ENCODE measurements at regions not wholly inside any gene's neighbourhood (a gene's known extent, or its start where the extent isn't known, plus 50 kb on each side); places are given as distances from the start of the nearest gene placed in this dataset.
"Not testable (repeated sequence)": the region's sequence is repeated elsewhere in the genome, so short reads cannot be mapped to it uniquely, and the experiment has no call there.

DNA sequence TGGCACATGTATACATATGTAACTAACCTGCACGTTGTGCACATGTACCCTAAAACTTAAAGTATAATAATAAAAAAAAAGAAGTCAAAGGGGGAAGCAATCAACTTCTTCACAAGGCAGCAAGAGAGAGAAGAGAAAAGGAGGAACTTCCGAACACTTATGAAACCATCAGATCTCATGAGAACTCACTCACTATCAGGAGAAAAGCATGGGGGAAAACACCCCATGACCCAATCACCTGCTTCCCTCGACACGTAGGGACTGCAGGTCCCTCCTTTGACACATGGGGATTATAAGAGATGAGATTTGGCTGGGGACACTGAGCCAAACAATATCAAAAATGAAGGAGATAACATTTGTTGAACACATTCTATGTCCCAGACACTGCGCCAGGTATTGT, 94.8 kb upstream of the PHACTR1 start:
- intact Hi-C loops (cut with DNase I), result no loop called here
- DNase-seq, result peak in 3 of 42 donors; percentile 5 to 52 (median 40)

DNA sequence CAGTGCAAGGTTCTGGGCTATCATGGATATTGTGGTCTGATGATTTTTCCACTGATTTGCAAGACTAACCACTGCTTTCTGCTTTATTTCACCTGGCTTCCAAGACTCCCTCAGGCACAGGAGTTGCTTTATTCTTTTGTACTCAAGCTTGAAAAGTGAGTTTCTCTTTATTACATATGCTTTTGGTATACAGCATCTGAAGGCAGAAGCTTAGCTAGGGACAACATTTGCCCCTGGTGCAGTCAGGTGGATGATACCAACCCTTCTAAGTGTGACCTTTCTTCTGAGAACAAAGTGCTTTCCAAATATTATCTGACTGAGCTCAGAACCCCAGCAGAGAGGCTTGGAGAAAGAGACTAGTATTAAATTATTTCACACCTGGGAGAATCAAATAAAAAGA, 94.0 kb upstream of the PHACTR1 start:
- DNase-seq, result no peak
- intact Hi-C loops (cut with DNase I), result no loop called here

DNA sequence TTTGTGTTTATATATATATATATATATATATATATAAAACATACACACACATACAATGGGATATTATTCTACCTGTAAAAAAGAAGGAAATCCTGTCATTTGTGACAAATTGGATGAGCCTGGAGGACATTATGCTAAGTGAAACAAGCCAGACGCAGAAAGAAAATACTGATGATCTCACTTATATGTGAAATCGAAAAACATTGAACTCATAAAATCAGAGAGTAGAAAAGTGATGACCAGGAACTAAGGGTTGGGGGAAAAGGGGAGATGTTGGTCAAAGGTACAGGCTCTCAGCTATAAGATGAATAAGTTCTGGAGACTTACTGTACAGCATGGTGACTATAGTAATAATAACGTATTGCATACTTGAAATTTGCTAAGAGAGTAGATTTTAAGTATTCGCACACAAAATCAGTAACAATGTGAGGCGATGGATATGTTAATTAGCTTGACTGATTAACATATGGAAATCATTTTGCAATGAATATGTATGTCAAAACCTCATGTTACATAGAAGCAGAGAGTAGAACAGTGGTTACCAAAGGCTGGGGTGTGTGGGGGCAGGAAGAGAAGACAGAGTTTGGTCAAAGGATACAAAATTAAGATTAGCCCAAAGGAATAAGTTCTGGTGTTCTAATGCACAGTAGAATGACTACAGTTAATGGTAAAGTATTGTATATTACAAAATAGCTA, 92.3 kb upstream of the PHACTR1 start:
- intact Hi-C loops (cut with DNase I), result no loop called here
- no peak for DNase-seq

DNA sequence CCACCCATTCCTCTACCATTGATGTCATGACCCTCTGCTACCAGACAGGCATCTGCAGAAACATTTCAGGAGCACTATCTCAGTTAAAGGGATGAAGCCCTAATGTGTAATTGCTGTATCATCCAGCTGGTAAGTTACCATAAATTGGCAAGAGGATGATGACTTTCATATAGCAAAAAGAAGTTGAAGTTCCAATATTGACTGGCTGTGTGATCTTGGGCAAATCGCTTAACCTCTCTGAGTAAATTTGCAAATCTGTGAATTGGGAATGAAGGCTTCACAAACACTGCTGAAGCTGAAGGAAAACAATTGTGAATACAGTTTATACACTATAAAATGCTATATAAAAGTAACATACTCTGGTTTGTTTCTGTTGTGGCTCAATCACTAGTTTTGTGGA, 89.5 kb upstream of the PHACTR1 start:
- intact Hi-C loops (cut with DNase I), result no loop called here
- no peak for DNase-seq

DNA sequence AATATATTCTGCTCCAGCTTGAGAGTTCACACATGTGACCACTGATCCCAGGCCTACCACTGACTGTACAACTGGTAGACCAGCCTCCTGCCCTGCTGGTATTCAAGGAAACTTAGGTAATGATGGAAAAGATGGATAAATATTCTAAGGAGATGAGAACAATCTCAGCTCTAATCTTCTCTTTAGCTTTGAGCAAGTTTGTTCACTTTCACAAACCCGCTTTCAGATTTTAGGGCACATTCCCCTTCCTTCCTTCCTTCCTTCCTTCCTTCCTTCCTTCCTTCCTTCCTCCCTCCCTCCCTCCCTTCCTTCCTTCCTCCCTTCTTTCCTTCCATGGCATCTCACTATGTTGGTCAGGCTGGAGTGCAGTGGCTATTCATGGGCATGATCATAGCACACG, 88.2 kb upstream of the PHACTR1 start:
- DNase-seq, result no peak
- intact Hi-C loops (cut with DNase I), result no loop called here

DNA sequence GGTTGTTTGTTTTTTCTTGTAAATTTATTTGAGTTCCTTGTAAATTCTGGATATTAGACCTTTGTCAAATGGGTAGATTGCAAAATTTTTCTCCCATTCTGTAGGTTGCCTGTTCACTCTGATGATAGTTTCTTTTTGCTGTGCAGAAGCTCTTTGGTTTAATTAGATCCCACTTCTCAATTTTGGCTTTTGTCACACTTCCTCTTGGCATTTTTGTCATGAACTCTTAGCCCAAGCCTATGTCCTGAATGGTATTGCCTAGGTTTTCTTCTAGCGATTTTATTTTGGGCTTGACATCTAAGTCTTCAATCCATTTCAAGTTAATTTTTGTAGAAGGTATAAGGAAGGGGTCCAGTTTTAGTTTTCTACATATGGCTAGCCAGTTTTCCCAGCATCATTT, 82.8 kb upstream of the PHACTR1 start:
- intact Hi-C loops (cut with DNase I); DNase-seq: not testable (repeated sequence)

DNA sequence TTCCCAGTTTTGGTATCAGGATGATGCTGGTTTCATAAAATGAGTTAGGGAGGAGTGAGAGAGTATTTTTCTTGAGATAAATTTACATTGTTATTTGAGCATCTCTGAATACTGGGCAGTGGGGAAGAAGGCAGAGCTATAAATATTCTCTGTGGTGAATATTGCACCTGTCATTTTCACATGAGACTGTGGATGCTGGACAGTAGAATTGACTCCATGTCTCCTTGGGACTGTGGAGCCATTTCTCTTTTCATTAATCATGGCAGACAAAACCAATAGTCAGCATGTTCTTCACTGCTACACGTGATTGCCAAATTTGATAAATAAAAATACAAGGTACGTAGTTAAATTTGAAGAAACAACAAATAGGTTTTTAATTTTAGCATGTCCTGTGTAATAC, 81.2 kb upstream of the PHACTR1 start:
- intact Hi-C loops (cut with DNase I), result no loop called here
- DNase-seq, result no peak

DNA sequence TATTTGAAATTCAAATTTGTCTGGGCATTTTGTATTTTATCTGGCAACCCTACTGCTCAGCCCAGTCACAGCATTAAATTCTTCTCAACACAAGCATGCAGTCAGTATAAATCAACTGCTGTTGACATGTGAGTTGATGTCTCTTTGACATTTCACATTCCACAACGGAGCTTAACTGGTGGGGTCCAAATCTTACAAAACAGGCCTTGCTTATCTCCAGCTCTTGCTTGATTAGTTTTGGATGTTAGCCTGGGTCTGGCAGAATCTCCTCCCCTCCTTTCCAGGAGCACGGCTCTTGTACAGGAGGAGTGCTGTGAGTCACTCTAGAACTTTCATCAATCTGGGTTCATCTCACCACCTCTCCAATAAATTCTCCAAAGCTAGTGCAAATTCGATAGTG, 80.8 kb upstream of the PHACTR1 start:
- intact Hi-C loops (cut with DNase I), result no loop called here
- no peak for DNase-seq

DNA sequence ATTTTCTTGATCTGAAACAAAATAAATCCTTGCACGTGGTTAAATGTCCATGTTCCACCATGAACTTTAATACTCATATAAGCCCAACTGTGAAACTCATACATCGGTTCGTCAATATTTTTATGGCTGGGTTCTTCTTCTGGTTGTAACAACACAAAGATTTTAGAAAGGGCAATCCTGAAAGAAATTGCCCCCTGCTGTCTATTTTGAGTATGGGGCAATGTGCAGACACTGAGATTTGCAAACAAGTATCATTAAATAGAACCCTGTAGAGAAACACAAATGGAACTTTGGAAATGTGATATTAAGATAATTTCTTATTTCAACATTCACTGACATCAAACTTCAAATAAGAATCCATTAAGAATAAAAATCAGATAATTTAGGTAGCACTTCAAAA, 80.2 kb upstream of the PHACTR1 start:
- intact Hi-C loops (cut with DNase I), result no loop called here
- DNase-seq, result no peak

DNA sequence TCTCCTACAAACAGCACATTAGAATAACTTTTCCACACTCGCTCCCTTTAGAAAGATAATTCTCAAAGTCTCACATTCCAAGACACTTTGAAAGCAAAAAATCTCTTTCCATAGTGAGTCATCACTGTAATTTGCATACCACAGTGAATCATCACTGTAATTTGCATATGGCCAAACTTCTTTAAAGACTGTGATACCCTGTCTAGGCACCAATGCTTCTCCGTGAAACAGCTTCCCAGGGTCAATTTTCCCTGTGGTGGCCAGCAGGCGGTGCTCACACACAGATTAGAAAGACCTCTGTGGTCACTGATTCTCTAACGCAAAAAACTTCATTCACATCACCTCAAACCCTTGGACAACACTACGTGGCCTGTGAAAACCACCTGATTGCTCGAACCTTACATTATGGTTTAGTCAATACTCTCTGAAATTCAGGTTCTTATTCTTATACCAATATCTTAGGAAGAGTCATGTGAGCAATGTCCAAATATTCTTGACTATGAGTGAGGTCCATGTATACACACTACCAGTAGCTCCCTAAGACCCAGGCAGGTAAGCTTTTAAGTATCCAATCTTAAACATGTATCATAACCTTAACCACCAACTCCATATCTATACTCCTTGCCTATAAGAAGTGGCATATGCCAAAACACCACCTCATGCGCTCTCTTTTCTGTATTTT, 78.5 kb upstream of the PHACTR1 start:
- DNase-seq, result peak in 39 of 42 donors; percentile 8 to 69 (median 36)
- intact Hi-C loops (cut with DNase I), result no loop called here

DNA sequence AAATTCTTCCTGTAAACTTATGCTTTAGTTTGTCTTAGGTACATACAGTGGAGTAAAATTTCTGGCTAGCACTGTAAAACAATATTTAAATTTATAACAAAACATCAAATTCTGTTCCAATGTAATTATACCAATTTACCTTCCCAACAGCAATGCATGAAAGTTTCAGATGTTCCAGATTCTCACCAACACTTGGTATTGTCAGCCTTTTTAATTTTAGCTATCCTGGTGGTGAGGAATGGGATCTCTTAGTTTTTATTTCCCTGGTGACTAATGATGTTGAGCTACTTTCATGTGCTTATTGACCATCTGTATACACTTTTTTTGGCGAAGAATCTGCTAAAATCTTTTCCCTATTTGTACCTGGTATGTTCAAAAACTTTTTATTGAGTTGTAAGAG, 76.1 kb upstream of the PHACTR1 start:
- intact Hi-C loops (cut with DNase I), result loop anchor here (10.0 kb wide), 1 partner anchor 484 kb away; no protein-coding TSS in a partner anchor
- no peak for DNase-seq

DNA sequence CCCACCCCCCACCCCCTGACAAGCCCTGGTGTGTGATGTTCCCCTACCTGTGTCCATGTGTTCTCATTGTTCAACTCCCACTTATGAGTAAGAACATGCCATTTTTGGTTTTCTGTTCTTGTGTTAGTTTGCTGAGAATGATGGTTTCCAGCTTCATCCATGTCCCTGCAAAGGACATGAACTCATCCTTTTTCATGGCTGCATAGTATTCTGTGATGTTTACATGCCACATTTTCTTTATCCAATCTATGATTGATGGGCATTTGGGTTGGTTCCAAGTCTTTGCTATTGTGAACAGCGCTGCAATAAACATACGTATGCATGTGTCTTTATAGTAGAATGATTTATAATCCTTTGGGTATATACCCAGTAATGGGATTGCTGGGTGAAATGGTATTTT, 74.8 kb upstream of the PHACTR1 start:
- intact Hi-C loops (cut with DNase I), result loop anchor here (10.0 kb wide), 1 partner anchor 483 kb away; no protein-coding TSS in a partner anchor
- DNase-seq, result not testable (repeated sequence)

DNA sequence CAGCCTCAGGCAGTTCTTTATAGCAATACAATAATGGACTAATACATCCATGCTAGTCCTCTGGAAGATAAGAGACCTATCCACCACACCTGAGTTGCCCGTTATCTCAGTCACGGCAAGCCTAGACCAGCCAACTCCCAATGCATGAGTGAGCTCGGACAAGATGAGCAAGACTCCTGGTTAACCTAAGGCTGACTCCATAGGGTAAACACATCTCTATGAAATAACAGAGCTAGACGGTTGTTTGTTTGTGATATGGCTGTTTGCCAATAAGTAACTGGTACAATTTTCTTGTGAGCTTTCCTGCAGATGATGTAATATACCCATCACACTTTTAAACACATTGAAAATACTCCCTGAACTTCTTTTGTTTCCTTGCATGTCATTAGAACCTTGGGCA, 70.6 kb upstream of the PHACTR1 start:
- intact Hi-C loops (cut with DNase I), result loop anchor here (10.0 kb wide), 1 partner anchor 479 kb away; no protein-coding TSS in a partner anchor
- DNase-seq, result no peak

DNA sequence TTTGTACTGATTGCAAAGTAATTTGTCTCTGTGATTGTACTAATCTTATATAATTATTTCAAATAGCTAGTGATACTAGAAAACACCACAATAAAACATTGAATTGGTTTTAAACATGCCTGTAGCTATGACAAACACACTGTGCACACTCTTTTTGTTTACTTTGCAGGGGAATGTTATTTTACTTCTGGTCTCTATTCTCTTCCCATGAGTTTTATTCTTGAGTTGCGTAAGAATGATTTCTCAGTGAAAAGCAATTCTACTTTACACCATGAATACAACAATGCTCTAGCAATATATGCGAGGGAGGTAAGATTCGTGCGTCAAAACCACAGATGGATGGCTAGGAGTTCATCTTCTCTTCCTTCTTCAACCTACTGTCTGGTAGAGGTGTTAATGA, 68.4 kb upstream of the PHACTR1 start:
- intact Hi-C loops (cut with DNase I), result loop anchor here (10.0 kb wide), 1 partner anchor 477 kb away; no protein-coding TSS in a partner anchor
- no peak for DNase-seq

DNA sequence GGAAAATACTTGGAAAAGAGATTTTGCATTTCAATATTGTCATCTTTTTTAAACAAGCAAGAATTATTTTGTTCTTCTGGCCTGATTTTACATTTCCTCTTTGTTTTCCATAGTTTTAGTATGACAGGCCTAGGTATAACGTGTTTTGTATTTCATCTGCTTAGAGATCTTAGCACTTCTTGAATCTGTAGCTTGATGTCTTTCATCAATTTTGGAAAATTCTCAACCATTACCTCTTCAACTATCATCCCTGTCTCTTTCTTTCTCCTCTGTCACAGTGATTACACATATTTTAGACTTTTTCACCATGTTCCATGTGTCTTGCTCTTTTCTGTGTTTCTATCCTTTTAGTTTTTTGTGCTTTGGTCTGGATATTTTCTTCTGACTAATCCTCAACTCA, 67.2 kb upstream of the PHACTR1 start:
- intact Hi-C loops (cut with DNase I), result loop anchor here (10.0 kb wide), 1 partner anchor 475 kb away; no protein-coding TSS in a partner anchor

DNA sequence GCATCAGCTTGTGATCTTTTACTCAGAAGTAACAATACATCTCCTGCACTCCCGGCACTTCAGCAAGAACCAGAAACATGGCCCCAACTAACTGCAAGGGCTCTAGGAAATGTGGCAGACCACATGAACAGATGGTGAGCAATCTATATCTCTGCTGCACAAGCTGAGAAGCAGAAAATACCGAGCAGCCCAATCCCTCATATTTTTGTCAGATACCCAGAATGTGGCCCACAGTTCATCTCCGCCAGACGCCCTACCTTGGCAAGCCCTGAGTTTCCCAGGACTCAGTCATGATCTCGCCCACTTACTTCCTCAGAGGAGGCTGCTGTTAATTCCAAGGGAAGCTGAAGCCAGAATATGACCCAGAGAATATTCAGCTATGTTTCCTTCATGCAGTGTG, 63.1 kb upstream of the PHACTR1 start:
- peak in 5 of 42 donors; percentile 9 to 40 (median 10) for DNase-seq
- intact Hi-C loops (cut with DNase I), result no loop called here

More for the DNA sequence above, 67.2 kb upstream of the PHACTR1 start:
- no peak for DNase-seq

DNA sequence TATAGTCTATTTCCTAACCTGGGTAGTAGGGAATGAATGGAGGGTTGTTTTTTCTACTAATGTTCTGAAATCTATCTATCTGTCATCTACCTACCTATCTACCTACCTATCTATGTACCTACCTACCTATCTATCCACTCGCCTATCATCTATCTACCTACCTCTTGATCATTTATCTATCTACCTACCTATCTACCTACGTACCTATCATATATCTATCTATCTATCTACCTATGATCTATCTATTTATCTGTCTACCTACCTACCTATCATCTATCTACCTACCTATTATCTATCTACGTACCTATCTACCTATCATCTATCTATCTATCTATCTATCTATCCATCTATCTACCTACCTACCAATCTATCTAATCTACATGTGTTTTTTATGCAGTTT, 62.5 kb upstream of the PHACTR1 start:
- DNase-seq, result no peak
- intact Hi-C loops (cut with DNase I), result no loop called here

DNA sequence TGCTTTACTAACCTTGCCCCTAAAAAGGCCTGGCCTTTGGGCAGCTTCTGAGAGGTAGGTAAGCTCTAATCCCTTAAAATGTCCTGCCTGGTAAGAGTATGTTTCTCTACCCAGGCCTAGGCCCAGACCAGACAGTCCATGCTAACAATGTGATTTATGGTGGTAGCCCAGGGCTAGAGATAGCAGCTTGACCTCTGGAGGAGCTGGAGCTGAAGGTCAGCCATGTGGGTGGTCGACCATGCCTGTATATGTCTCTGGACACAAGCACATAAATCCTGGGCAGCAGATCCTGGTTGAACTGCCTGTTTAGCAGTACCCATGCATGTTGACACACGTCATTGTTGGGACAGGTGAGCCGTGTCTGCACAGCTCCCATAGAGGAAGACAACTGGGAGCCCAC, 62.1 kb upstream of the PHACTR1 start:
- intact Hi-C loops (cut with DNase I), result no loop called here
- no peak for DNase-seq

DNA sequence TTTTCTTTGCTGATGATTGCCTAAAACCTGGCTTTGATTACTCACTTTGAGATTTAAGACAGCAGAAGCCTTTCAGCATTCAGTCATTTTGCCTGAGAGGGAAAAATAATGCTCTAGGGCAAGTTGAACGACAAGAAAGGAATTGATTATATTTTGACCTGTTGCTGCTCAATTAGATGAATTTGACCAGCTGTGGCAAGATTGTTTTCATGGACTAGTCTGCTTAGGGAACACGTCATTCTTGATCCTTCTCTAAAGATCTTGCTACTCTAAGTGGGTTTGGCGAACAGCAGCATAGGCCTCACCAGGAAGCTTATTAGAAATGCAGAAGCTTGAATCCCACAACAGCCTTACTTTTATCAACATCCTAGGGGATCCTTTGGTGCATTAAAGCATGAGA, 59.7 kb upstream of the PHACTR1 start:
- intact Hi-C loops (cut with DNase I), result no loop called here
- no peak for DNase-seq

DNA sequence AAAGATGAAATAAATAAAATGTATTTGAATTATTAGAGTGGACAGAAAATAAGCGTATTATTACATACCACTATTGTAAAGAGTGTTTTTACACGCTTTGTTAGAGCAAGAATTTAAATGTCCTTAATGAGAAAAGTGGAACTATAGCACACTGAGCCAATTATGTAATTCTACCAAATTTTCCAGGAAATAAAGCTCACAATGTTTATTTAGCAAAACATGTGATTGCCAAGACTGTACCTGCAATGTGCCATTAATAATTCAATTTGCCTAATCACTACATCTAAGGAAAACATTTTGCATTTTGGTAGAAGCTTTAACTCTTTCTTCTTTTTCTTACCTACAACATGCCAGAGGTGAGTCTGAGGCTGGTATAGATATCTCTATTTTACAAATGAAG, 58.7 kb upstream of the PHACTR1 start:
- intact Hi-C loops (cut with DNase I), result no loop called here
- DNase-seq, result no peak
